ENCODE measurements at regions not wholly inside any gene's neighbourhood (a gene's known extent, or its start where the extent isn't known, plus 50 kb on each side); places are given as distances from the start of the nearest gene placed in this dataset.
"Not testable (repeated sequence)": the region's sequence is repeated elsewhere in the genome, so short reads cannot be mapped to it uniquely, and the experiment has no call there.

DNA sequence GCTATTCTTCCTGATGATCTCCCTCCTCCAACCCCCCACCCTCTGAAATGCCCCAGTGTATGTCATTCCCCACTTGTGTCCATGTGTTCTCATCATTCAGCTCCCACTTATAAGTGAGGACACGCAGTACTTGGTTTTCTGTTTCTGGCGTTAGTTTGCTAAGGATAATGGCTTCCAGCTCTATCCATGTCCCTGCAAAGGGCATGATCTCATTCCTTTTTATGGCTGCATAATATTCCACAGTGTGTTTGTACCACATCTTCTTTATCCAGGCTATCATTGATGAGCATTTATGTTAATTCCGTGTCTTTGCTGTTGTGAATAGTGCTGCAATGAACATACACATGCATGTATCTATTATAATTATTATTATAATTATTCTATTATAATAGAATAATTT, 169.3 kb downstream of the VSIG4 start:
- not testable (repeated sequence) for H3K9me3 Mint-ChIP-seq, H3K4me3 Mint-ChIP-seq, ATAC-seq, H3K27me3 Mint-ChIP-seq, H3K27ac Mint-ChIP-seq, DNase-seq
- H3K4me1 Mint-ChIP-seq = peaks cover 33% of the 10 kb centered on the region

DNA sequence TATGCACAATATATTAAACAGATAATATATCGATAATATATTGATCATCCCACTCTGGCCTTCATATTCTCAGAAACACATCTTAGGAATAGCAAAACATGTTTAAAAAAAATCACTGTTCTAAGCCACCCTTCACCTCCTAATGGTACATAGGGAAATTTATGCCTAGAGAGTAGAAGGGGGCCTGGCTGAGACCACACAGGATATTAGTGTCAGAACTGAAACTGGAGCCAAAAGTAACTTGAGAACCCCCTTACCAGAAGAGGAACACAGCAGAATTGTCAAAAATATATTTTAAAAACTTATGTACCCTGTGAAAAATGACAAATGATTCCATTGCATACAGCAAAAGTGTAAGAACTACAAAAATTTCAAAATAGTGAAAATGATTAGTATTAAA, 173.1 kb downstream of the VSIG4 start:
- H3K27ac Mint-ChIP-seq = no peak overlapping the region
- H3K4me3 Mint-ChIP-seq = no peak overlapping the region

DNA sequence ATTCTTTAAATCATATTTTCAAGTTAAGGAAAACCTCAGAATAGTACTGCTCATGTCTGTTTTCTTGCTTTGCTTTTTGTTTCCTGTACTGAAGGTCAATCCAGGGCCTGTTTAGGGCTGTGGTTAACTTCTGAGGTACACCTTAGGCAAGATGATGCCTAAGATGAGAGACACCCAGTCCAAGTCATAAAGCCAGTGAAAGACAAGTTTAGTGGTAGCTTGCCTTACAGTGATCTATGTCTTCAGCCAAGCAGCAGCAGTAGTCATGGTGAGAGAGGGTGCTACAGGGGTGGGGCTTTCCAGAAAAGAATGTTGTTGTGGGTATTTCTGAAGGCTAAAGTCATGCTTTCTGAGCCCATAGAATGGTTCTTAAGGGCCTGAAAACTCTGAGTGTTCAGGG, 173.7 kb downstream of the VSIG4 start:
- H3K4me1 Mint-ChIP-seq = peaks cover 40% of the 10 kb centered on the region
- ATAC-seq (peak; percentile 100), DNase-seq (peak; percentile 17 to 53)
- no peaks in the 10 kb centered on the region for H3K27me3 Mint-ChIP-seq
- peak overlapping the region in 1 of 2 donors; percentile 81 for H3K27ac Mint-ChIP-seq
- H3K9me3 Mint-ChIP-seq = no peaks in the 10 kb centered on the region
- H3K4me3 Mint-ChIP-seq = no peak overlapping the region

More for the DNA sequence above, 173.1 kb downstream of the VSIG4 start:
- Mint-ChIP-seq H3K9me3 (no peaks in the 10 kb centered on the region), H3K4me1 (peaks cover 36% of the 10 kb centered on the region), H3K27me3 (no peaks in the 10 kb centered on the region)
- DNase-seq (no peak), ATAC-seq (no peak)

DNA sequence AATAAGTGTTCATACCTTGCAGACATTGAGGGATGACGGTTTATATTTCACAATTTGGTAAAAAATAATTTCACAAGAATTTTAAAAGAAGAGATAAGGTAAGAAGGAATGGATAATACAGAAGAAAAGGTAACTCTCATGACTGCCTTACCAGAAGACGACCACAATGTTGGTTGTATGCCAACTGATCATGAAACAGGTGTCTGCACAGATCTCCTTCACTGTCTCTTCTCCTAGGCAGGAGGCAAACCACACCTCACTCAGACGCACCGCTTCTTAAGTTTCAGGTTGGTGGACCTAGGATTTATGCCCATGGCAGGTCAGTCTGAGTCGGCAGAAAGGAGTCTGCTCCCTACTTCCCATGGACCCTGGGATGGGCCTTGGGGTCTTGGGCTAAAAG, 177.2 kb downstream of the VSIG4 start:
- ATAC-seq (no peak), DNase-seq (no peak)
- H3K4me3 Mint-ChIP-seq = no peak overlapping the region
- peaks cover 51% of the 10 kb centered on the region for H3K4me1 Mint-ChIP-seq
- H3K27me3 Mint-ChIP-seq = no peaks in the 10 kb centered on the region
- no peaks in the 10 kb centered on the region for H3K9me3 Mint-ChIP-seq
- no peak overlapping the region for H3K27ac Mint-ChIP-seq

DNA sequence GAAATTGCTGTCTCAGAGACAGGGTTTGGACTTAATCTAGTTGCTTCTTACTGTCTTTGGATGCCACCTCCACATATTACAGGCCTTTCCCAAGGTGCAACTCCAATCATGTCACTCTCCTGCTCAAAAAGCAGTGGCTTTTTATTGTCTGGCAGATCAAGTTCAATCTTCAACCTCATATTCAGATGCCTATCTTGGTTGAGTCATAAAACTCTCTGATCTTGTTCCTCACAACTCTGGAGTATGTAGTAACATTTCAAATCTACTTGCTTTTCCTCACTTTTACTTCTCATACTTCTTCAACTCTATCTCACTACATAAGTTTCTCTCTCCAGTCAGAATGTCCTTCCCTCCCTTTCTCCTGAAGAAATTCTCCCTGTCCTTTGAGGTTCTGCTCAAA, 180.6 kb downstream of the VSIG4 start:
- DNase-seq = no peak
- Mint-ChIP-seq H3K27ac (peak overlapping the region in 1 of 2 donors; percentile 58), H3K4me3 (no peak overlapping the region), H3K9me3 (peaks cover 5 to 21% of the 10 kb centered on the region in 2 donors), H3K27me3 (no peaks in the 10 kb centered on the region), H3K4me1 (peaks cover 36% of the 10 kb centered on the region)
- no peak for ATAC-seq

DNA sequence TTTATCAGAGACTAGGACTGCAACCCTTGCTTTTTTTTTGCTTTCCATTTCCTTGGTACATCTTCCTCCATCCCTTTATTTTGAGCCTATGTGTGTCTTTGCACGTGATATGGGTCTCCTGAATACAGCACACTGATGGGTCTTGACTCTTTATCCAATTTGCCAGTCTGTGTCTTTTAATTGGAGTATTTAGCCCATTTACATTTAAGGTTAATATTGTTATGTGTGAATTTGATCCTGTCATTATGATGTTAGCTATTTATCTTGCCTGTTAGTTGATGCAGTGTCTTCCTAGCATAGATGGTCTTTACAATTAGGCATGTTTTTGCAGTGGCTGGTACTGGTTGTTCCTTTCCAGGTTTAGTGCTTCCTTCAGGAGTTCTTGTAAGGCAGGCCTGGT, 185.4 kb downstream of the VSIG4 start:
- not testable (repeated sequence) for DNase-seq, H3K27me3 Mint-ChIP-seq, H3K27ac Mint-ChIP-seq, H3K4me3 Mint-ChIP-seq, H3K4me1 Mint-ChIP-seq, ATAC-seq
- peaks cover 5 to 25% of the 10 kb centered on the region in 2 donors for H3K9me3 Mint-ChIP-seq

DNA sequence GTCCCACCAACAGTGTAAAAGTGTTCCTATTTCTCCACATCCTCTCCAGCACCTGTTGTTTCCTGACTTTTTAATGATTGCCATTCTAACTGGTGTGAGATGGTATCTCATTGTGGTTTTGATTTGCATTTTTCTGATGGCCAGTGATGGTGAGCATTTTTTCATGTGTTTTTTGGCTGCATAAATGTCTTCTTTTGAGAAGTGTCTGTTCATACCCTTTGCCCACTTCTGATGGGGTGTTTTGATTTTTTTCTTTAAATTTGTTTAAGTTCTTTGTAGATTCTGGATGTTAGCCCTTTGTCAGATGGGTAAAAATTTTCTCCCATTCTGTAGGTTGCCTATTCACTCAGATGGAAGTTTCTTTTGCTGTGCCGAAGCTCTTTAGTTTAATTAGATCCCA, 183.9 kb downstream of the MSN start:
- H3K27ac Mint-ChIP-seq, H3K27me3 Mint-ChIP-seq, H3K4me1 Mint-ChIP-seq, DNase-seq, ATAC-seq, H3K4me3 Mint-ChIP-seq: not testable (repeated sequence)
- H3K9me3 Mint-ChIP-seq = peaks cover 5 to 16% of the 10 kb centered on the region in 2 donors

DNA sequence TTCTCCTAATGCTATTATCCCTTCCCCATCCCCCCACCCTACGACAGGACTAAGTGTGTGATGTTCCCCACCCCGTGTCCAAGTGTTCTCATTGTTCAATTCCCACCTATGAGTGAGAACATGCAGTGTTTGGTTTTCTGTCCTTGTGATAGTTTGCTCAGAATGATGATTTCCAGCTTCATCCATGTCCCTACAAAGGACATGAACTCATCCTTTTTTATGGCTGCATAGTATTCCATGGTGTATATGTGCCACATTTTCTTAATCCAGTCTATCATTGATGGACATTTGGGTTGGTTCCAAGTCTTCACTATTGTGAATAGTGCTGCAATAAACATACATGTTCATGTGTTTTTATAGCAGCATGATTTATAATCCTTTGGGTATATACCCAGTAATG, 183.4 kb downstream of the MSN start:
- not testable (repeated sequence) for ATAC-seq, H3K4me3 Mint-ChIP-seq, H3K27ac Mint-ChIP-seq, H3K27me3 Mint-ChIP-seq, DNase-seq, H3K4me1 Mint-ChIP-seq
- H3K9me3 Mint-ChIP-seq = peaks cover 5 to 16% of the 10 kb centered on the region in 2 donors

DNA sequence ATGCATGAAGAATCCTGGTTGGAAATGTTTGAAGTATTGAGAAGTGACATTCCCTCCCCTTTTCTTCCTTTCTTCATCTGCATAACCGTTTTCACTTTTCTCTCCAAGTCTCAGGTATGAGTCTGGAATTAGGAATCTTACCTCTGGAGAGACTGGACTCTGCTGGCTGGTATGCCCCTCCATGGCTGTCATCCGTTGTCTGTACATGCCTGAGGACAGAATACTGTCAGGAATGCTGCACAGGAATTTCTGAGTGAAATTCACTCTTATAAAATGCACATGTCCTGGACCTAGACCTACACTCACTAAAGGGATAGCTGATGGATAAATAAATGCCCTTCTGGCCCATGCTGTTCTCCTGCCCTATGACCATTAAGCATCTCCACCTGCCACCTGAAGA, 179.5 kb downstream of the MSN start:
- ATAC-seq (no peak), DNase-seq (no peak)
- H3K9me3 Mint-ChIP-seq = peaks cover 0 to 1% of the 10 kb centered on the region in 2 donors
- H3K27me3 Mint-ChIP-seq = no peaks in the 10 kb centered on the region
- H3K27ac Mint-ChIP-seq = no peak overlapping the region
- H3K4me3 Mint-ChIP-seq = no peak overlapping the region
- H3K4me1 Mint-ChIP-seq = peaks cover 9% of the 10 kb centered on the region

DNA sequence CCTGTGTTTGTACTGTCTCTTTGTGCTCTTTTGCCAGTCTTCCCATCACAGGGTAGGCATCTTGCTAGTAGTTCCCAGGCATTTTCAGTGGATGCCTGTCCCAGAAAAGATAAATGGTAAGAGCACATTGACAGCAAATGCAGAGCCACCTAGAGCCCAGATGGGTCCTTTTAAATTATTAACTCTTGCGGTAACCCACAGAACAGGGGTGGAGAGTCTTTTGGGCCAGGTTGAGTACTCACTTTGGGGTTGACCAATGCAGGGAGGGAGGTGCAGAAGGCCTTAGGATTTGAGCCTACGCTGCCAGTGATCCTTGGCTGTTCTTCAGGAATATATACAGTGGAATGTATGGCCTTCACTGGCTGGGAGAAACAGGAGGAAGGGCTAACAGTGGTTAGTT, 173.8 kb downstream of the MSN start:
- Mint-ChIP-seq H3K4me1 (peaks cover 10% of the 10 kb centered on the region), H3K27me3 (no peaks in the 10 kb centered on the region), H3K27ac (no peak overlapping the region), H3K9me3 (peaks cover 0 to 5% of the 10 kb centered on the region in 2 donors), H3K4me3 (no peak overlapping the region)
- ATAC-seq (no peak), DNase-seq (no peak)

DNA sequence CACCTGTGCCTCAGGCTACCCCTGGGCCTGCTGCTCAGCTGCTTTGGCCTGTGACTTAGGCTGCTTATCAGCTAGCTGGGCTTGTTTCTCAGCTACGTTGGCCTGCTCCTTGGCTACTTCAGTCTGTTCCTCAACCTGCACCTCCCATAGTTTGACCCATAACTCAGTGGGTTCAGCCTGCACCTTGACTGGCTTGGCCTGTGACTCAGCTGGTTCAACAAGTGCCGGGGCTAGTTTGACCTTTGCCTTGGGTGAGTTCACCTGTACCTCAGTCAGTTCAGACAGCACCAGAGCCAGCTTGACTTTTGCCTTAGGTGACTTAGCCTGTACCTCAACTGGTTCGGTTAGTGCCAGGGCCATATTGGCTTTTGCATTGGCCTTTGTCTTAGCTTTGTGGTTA, 171.2 kb downstream of the MSN start:
- Mint-ChIP-seq H3K4me3 (no peak overlapping the region), H3K27ac (no peak overlapping the region), H3K4me1 (peaks cover 10% of the 10 kb centered on the region), H3K27me3 (no peaks in the 10 kb centered on the region), H3K9me3 (peaks cover 0 to 5% of the 10 kb centered on the region in 2 donors)
- DNase-seq = no peak
- no peak for ATAC-seq

DNA sequence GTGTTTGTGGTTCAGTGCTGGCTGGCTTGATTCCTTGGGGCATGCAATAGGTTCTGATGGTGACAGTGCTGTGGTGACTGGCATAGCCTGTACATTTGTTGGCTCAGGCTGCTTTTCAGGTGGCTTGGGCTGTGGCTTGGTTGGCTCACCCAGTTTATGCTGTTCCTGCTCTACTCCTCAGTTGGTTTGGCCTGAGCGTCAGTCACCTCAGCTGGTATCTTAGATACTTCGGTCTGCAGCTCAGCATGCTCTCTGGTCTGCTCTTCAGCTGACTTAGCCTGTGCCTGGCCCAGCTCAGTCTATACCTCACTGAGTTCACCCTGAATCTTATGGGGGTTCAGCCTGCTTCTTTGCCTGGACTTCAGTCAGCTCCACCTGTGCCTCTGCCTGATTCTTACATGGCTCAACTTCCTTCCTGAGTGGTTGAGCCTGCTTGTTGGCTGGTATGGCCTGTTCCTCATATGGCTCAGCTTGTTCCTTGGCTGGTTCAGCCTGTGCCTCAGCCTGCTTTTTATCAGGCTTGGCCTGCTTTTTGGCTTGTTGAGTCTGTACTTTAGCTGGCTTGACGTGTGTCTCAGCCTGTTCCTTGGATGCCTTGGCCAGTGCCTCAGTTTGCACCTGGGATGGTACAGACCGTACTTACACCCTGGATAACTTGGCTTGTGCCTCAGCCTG, 170.6 kb downstream of the MSN start:
- DNase-seq = no peak

DNA sequence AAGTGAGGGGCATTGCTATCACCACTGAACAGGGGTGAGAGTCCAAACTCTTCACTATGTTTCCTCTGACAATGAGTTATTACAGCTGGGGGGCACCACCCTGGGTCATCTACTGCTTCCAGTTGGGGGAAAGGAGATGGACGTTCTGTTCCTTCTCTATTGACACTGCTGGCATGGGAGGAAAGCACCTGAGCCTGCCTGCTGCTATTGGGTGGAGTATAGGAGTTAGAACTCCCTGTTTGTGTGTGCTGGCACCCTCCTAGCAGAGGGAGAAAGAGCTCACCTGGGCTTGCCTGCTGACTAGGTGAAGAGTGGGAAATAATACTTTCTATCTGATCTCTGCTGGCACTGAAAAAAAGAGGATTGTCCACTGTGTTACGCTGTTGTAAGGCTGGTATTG, 163.8 kb downstream of the MSN start:
- no peaks in the 10 kb centered on the region for H3K4me1 Mint-ChIP-seq
- ATAC-seq (no peak), DNase-seq (no peak)
- H3K9me3 Mint-ChIP-seq = no peaks in the 10 kb centered on the region
- H3K27me3 Mint-ChIP-seq = no peaks in the 10 kb centered on the region
- H3K4me3 Mint-ChIP-seq = no peak overlapping the region
- no peak overlapping the region for H3K27ac Mint-ChIP-seq

More for the DNA sequence above, 170.6 kb downstream of the MSN start:
- H3K27me3 Mint-ChIP-seq = no peaks in the 10 kb centered on the region
- H3K4me1 Mint-ChIP-seq = peaks cover 10% of the 10 kb centered on the region
- H3K4me3 Mint-ChIP-seq = no peak overlapping the region
- ATAC-seq = no peak
- H3K9me3 Mint-ChIP-seq = peaks cover 0 to 5% of the 10 kb centered on the region in 2 donors
- no peak overlapping the region for H3K27ac Mint-ChIP-seq

DNA sequence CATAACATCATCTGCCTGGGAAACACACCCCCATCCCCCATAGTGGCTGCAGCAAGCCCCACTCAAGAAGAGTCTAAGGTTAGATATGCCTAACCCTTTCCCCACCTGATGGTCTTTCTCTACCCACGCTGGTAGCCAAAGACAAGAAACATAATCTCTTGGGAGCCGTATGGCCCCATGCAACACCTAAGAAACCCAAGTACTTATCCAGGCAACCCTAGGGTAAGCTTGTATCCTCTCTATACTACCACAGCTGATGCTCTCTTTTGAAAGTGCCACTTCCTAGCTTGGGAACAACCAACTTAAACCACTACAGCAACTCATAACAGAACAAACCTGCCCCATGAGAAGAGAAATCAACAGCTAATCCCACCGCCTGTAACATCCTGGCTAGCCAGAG, 161.1 kb downstream of the MSN start:
- H3K4me1 Mint-ChIP-seq = no peaks in the 10 kb centered on the region
- ATAC-seq (no peak), DNase-seq (no peak)
- H3K27me3 Mint-ChIP-seq = no peaks in the 10 kb centered on the region
- no peaks in the 10 kb centered on the region for H3K9me3 Mint-ChIP-seq
- H3K27ac Mint-ChIP-seq = no peak overlapping the region
- H3K4me3 Mint-ChIP-seq = no peak overlapping the region

DNA sequence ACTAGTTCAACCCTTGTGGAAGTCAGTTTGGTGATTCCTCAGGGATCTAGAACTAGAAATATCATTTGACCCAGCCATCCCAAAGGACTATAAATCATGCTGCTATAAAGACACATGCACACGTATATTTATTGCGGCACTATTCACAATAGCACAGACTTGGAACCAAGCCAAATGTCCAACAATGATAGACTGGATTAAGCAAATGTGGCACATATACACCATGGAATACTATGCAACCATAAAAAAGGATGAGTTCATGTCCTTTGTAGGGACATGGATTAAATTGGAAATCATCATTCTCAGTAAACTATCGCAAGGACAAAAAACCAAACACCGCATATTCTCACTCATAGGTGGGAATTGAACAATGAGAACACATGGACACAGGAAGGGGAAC, 157.8 kb downstream of the MSN start:
- not testable (repeated sequence) for H3K4me1 Mint-ChIP-seq, H3K27me3 Mint-ChIP-seq, H3K27ac Mint-ChIP-seq, H3K4me3 Mint-ChIP-seq, H3K9me3 Mint-ChIP-seq, DNase-seq, ATAC-seq

DNA sequence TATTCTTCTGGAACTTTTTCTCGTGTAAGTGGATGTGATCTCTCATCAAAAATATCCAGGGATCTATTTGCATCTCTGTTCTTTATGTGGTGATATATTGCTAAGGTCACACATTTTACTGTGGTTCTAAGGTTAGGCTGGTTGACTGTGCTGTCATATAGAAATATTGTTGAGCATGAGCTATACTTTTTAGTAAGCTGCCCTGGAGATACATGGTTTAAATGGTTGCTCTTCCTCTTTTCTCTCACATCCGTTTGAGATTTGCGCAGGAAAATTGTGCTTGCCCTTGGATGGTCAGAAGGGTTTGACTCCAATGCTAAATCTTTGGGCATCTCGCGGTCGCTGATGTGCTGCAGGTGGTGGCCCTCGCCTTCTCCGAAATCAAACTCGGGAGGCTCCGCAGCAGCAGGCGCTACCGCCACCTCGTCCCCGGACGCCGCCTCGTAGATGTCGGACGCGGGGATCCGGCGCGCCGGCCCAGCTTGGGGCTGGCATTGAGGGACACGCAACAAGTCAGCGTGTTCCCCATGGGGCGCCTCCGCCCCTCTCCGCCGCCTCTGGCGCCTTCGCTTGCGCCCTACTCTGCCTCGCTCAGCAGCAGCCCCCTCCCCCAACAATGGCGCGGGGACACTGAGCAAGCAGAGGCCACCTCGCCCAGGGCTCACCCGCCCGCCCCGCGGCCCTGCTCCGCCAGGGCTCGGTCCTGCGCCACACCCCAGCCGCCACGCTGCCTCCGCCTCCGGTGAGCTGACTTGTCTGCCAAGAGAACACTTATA, 154.5 kb downstream of the MSN start:
- DNase-seq (peak; percentile 23 to 35), ATAC-seq (peak; percentile 85)
- H3K4me1 Mint-ChIP-seq = peaks cover 5% of the 10 kb centered on the region
- H3K4me3 Mint-ChIP-seq = peak overlapping the region; percentile 69 to 76
- H3K27ac Mint-ChIP-seq = peak overlapping the region; percentile 76
- H3K27me3 Mint-ChIP-seq = no peaks in the 10 kb centered on the region
- H3K9me3 Mint-ChIP-seq = no peaks in the 10 kb centered on the region

Measured in stimulated activated naive CD8-positive, alpha-beta T cell treated with anti-CD3 and anti-CD28 coated beads, Interleukin-15, amount 100 ng/mL, for 72 hours (primary cell).